ENCODE measurements at regions not wholly inside any gene's neighbourhood (a gene's known extent, or its start where the extent isn't known, plus 50 kb on each side); places are given as distances from the start of the nearest gene placed in this dataset.
A peak's percentile ranks its signal among the peaks of the same experiment; 100 is the strongest.

- H3K4me3 ChIP-seq (ENCODE audit: low read depth, low read length): no peak overlapping the region
- DNase-seq (ENCODE audit: low read depth): no peak
- TF ChIP-seq CTCF (conservative IDR thresholded peaks at IDR 0.05; ENCODE audit: low read depth, low read length): no peak
These were observed 158.9 kb downstream of the TTC32 start for GRCh38 chr2:19742872-19743271.

GRCh38 chr2:19739256-19739655 is 162.5 kb downstream of the TTC32 start:
- no peak for DNase-seq (ENCODE audit: low read depth)
- TF ChIP-seq CTCF (conservative IDR thresholded peaks at IDR 0.05; ENCODE audit: low read depth, low read length): no peak
- no peak overlapping the region for H3K4me3 ChIP-seq (ENCODE audit: low read depth, low read length)

GRCh38 chr2:19738707-19739106 is 163.1 kb downstream of the TTC32 start:
- peak; percentile 45 for DNase-seq (ENCODE audit: low read depth)
- H3K4me3 ChIP-seq (ENCODE audit: low read depth, low read length): no peak overlapping the region
- TF ChIP-seq CTCF (conservative IDR thresholded peaks at IDR 0.05; ENCODE audit: low read depth, low read length): no peak

DNA sequence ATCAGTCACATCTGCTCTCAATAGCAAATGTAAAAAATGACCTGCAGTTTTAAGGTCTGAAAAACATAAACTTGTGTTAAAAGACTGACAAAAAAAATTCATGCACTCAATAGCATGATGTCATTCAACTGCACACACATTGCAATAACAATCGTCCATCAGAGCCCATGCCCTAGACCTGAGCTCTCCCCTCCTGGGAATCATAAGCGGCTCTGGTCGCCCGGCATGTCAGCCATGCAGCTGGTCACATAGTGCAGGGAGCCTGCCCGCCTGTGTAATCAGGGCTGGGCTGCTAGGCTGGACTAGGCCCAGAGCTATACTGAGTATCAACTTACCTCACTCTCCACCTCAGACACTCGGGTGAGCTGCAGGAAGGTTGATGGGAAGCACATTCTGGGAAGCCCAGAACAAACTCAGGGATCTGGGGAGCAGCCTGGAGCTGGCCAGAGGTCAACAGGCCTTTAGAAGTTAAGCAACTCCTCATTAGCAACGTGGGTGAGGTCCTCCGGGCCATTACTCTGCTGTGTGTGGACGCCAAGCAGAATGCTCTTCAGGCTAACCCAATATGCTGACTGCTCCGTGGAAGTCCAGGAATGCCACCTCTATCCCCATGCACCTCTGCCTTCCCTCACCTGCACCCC is 165.5 kb downstream of the TTC32 start:
- TF ChIP-seq CTCF (conservative IDR thresholded peaks at IDR 0.05; ENCODE audit: low read depth, low read length): no peak
- DNase-seq (ENCODE audit: low read depth): peak; percentile 26
- no peak overlapping the region for H3K4me3 ChIP-seq (ENCODE audit: low read depth, low read length)

GRCh38 chr2:19733951-19734425 is 167.8 kb downstream of the TTC32 start:
- H3K4me3 ChIP-seq (ENCODE audit: low read depth, low read length): no peak overlapping the region
- DNase-seq (ENCODE audit: low read depth): peak; percentile 42

DNA sequence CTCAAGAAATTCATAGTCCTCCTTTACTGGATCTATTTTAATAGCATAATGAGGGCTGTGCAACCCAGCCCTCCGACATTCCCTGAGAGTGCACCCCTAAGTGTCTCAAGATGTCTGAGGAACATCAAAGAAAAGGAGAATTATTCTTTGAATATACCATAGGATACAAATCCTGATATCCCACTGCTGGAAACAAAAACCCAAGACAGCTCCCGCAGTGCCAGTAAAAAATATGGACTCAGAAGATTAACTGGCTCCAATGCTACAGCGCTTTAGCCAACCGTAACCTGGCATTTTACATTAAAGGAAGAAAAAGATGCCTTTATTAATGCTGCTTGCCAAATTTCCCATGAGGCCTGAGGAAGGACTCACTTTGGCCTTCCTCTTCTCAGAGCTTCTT is 168.4 kb downstream of the TTC32 start:
- no peak overlapping the region for H3K4me3 ChIP-seq (ENCODE audit: low read depth, low read length)
- no peak for TF ChIP-seq CTCF (conservative IDR thresholded peaks at IDR 0.05; ENCODE audit: low read depth, low read length)
- DNase-seq (ENCODE audit: low read depth): no peak

More at GRCh38 chr2:19733951-19734425, 167.8 kb downstream of the TTC32 start:
- no peak for TF ChIP-seq CTCF (conservative IDR thresholded peaks at IDR 0.05; ENCODE audit: low read depth, low read length)

DNA sequence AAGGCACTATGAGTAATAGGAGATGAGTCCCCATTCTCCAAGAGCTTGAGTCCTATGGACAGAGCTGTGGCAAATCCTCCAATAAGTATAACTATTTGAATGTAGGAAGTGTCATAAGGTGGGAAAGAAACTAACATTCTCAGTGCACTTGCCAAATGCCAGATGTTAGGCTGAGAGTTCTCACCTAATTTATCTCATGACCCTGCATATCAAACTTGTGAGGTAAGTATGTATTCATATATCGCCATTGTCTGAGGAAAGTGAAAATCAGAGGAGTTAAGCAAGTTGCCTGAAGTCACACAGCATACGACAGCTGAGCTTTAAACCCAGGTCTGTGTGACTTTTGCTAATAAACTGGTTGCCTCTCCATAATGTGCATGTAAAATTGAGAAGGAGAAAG is 169.5 kb downstream of the TTC32 start:
- H3K4me3 ChIP-seq (ENCODE audit: low read depth, low read length): no peak overlapping the region
- no peak for TF ChIP-seq CTCF (conservative IDR thresholded peaks at IDR 0.05; ENCODE audit: low read depth, low read length)
- no peak for DNase-seq (ENCODE audit: low read depth)

All from choroid plexus epithelial cell (primary cell).